Mesendoderm (in vitro differentiated cells): ENCODE measurements at regions not wholly inside any gene's neighbourhood (a gene's known extent, or its start where the extent isn't known, plus 50 kb on each side); places are given as distances from the start of the nearest gene placed in this dataset.

Experiments
- DNase-seq: peaks from one replicate; pipeline ENCODE4 v3.0.0; 2013
- H2AK5ac ChIP-seq: 2 replicates; pipeline ENCODE4 v1.6.1; 2013; ENCODE audit warnings: low read length, inconsistent platforms
- H2BK120ac ChIP-seq: 2 replicates; pipeline ENCODE4 v1.6.1; 2013; ENCODE audit warnings: low read depth, mild to moderate bottlenecking, low read length, moderate library complexity, mixed read lengths
- H2BK15ac ChIP-seq: replicated peaks from 2 replicates; pipeline ENCODE4 v1.6.1; 2013; ENCODE audit warnings: low read depth, mild to moderate bottlenecking, moderate library complexity
- H2BK5ac ChIP-seq: 2 replicates; pipeline ENCODE4 v1.6.1; 2013; ENCODE audit warnings: low read length, inconsistent platforms
- H3K18ac ChIP-seq: 2 replicates; pipeline ENCODE4 v1.6.1; 2013; ENCODE audit warnings: mild to moderate bottlenecking, low read length, mixed read lengths
- H3K23ac ChIP-seq: one replicate; pipeline ENCODE4 v1.6.1; 2013; ENCODE audit warnings: low read length
- H3K27ac ChIP-seq: 2 replicates; pipeline ENCODE4 v1.5.1; 2013; ENCODE audit warnings: low read depth, mild to moderate bottlenecking, inconsistent platforms, low read length, moderate library complexity
- H3K27me3 ChIP-seq: 2 replicates; pipeline ENCODE4 v1.6.1; 2013; ENCODE audit warnings: low read length, control low read depth, mild to moderate bottlenecking, inconsistent platforms; ENCODE audit not compliant: insufficient read depth, poor library complexity
- H3K36me3 ChIP-seq: 2 replicates; pipeline ENCODE4 v1.6.1; 2013; ENCODE audit warnings: low read length, inconsistent platforms; ENCODE audit not compliant: control insufficient read depth, insufficient read depth
- H3K4ac ChIP-seq: one replicate; pipeline ENCODE4 v1.6.1; 2013; ENCODE audit warnings: low read depth, mild to moderate bottlenecking, low read length, moderate library complexity
- H3K4me1 ChIP-seq: 2 replicates; pipeline ENCODE4 v1.6.1; 2013; ENCODE audit warnings: low read depth, low read length, inconsistent platforms; ENCODE audit not compliant: control insufficient read depth
- H3K4me2 ChIP-seq: 2 replicates; pipeline ENCODE4 v1.6.1; 2013; ENCODE audit warnings: low read length
- H3K4me3 ChIP-seq: 2 replicates; pipeline ENCODE4 v1.5.1; 2013; ENCODE audit warnings: mild to moderate bottlenecking, low read length
- H3K56ac ChIP-seq: one replicate; pipeline ENCODE4 v1.6.1; 2013; ENCODE audit warnings: low read length
- H3K79me1 ChIP-seq: 2 replicates; pipeline ENCODE4 v1.6.1; 2013; ENCODE audit warnings: low read length, inconsistent platforms
- H3K79me2 ChIP-seq: 2 replicates; pipeline ENCODE4 v1.6.1; 2013; ENCODE audit warnings: mild to moderate bottlenecking, low read length; ENCODE audit not compliant: control insufficient read depth, insufficient read depth
- H3K9ac ChIP-seq: 2 replicates; pipeline ENCODE4 v1.6.1; 2013; ENCODE audit warnings: low read length, inconsistent platforms
- H4K5ac ChIP-seq: one replicate; pipeline ENCODE4 v1.6.1; 2013; ENCODE audit warnings: low read length
- H4K8ac ChIP-seq: one replicate; pipeline ENCODE4 v1.6.1; 2013; ENCODE audit warnings: low read depth, mild to moderate bottlenecking, control low read depth, low read length, moderate library complexity
- WGBS: extraction: QIAGEN DNeasy Blood & Tissue Kit; methylation state at CpG from one replicate; pipeline ENCODE4 v1.1.7; 2013; ENCODE audit warnings: low lambda C conversion rate, missing lambda C conversion rate; ENCODE audit not compliant: insufficient coverage; ENCODE audit errors: extremely low coverage; 5-methylcytosine and 5-hydroxymethylcytosine counted together

GRCh38 chr6:134657751-134658527 lies 292.0 kb downstream of the ALDH8A1 start:
- Histone ChIP-seq H3K9ac (no peak overlapping the region), H4K8ac (no peak overlapping the region), H2BK15ac (no peak overlapping the region), H3K4me2 (no peak overlapping the region), H2BK120ac (no peak overlapping the region), H2AK5ac (no peak overlapping the region), H3K79me1 (no peaks in the 10 kb centered on the region), H3K4ac (no peak overlapping the region), H3K27ac (no peak overlapping the region), H3K36me3 (no peaks in the 10 kb centered on the region), H3K23ac (no peak overlapping the region), H3K4me1 (no peaks in the 10 kb centered on the region), H2BK5ac (no peak overlapping the region), H3K27me3 (no peaks in the 10 kb centered on the region), H3K79me2 (no peaks in the 10 kb centered on the region), H3K56ac (no peak overlapping the region), H3K4me3 (no peak overlapping the region), H3K18ac (no peak overlapping the region), H4K5ac (no peak overlapping the region)
- DNase-seq = no peak
- no CpG with 5 or more reads among the region's 3 CpGs for WGBS

- Histone ChIP-seq H2BK5ac (no peak overlapping the region), H3K79me2 (no peaks in the 10 kb centered on the region), H2BK120ac (no peak overlapping the region), H2BK15ac (no peak overlapping the region), H3K27me3 (no peaks in the 10 kb centered on the region), H3K18ac (no peak overlapping the region), H4K8ac (no peak overlapping the region), H3K56ac (no peak overlapping the region), H2AK5ac (no peak overlapping the region), H3K9ac (no peak overlapping the region), H3K4ac (no peak overlapping the region), H3K27ac (no peak overlapping the region), H3K36me3 (no peaks in the 10 kb centered on the region), H3K4me3 (no peak overlapping the region), H3K4me2 (no peak overlapping the region), H3K23ac (no peak overlapping the region), H4K5ac (no peak overlapping the region), H3K79me1 (no peaks in the 10 kb centered on the region), H3K4me1 (no peaks in the 10 kb centered on the region)
- DNase-seq = no peak
- no CpG with 5 or more reads among the region's 3 CpGs for WGBS
Observed at GRCh38 chr6:134657343-134657742, 292.6 kb downstream of the ALDH8A1 start.

GRCh38 chr6:134654751-134655150 lies 295.1 kb downstream of the ALDH8A1 start:
- Histone ChIP-seq H3K9ac (no peak overlapping the region), H3K4me2 (no peak overlapping the region)

GRCh38 chr6:134651519-134651918 lies 298.4 kb downstream of the ALDH8A1 start:
- Histone ChIP-seq H3K23ac (no peak overlapping the region), H3K79me1 (no peaks in the 10 kb centered on the region), H3K36me3 (no peaks in the 10 kb centered on the region), H3K27me3 (no peaks in the 10 kb centered on the region), H4K8ac (no peak overlapping the region), H3K9ac (no peak overlapping the region), H3K18ac (no peak overlapping the region), H2BK5ac (no peak overlapping the region), H3K27ac (no peak overlapping the region), H3K79me2 (no peaks in the 10 kb centered on the region), H3K56ac (no peak overlapping the region), H2AK5ac (no peak overlapping the region), H2BK15ac (no peak overlapping the region), H2BK120ac (no peak overlapping the region), H3K4ac (no peak overlapping the region), H3K4me1 (no peaks in the 10 kb centered on the region), H4K5ac (no peak overlapping the region), H3K4me3 (no peak overlapping the region), H3K4me2 (no peak overlapping the region)
- no CpG with 5 or more reads among the region's 3 CpGs for WGBS
- no peak for DNase-seq

More at GRCh38 chr6:134654751-134655150, 295.1 kb downstream of the ALDH8A1 start:
- no peak overlapping the region for H2BK5ac ChIP-seq
- no peak overlapping the region for H2BK120ac ChIP-seq
- H3K36me3 ChIP-seq = no peaks in the 10 kb centered on the region
- no peaks in the 10 kb centered on the region for H3K4me1 ChIP-seq
- H3K79me2 ChIP-seq = no peaks in the 10 kb centered on the region
- H3K4ac ChIP-seq = no peak overlapping the region
- H3K4me3 ChIP-seq = no peak overlapping the region
- no peak overlapping the region for H2BK15ac ChIP-seq
- no peak overlapping the region for H3K23ac ChIP-seq
- no peak overlapping the region for H4K8ac ChIP-seq
- no peak overlapping the region for H3K18ac ChIP-seq
- no peak overlapping the region for H3K27ac ChIP-seq
- H3K56ac ChIP-seq = no peak overlapping the region
- DNase-seq = no peak
- no peak overlapping the region for H2AK5ac ChIP-seq
- no peak overlapping the region for H4K5ac ChIP-seq
- H3K27me3 ChIP-seq = no peaks in the 10 kb centered on the region
- no peaks in the 10 kb centered on the region for H3K79me1 ChIP-seq

- Histone ChIP-seq H3K4me2 (no peak overlapping the region), H3K18ac (no peak overlapping the region), H3K9ac (no peak overlapping the region), H2BK15ac (no peak overlapping the region), H3K23ac (no peak overlapping the region), H3K27ac (no peak overlapping the region), H2BK120ac (no peak overlapping the region), H3K4ac (no peak overlapping the region), H3K79me2 (no peaks in the 10 kb centered on the region), H4K8ac (no peak overlapping the region), H3K56ac (no peak overlapping the region), H4K5ac (no peak overlapping the region), H2AK5ac (no peak overlapping the region), H3K36me3 (no peaks in the 10 kb centered on the region), H2BK5ac (no peak overlapping the region), H3K4me1 (no peaks in the 10 kb centered on the region), H3K27me3 (no peaks in the 10 kb centered on the region), H3K79me1 (no peaks in the 10 kb centered on the region), H3K4me3 (no peak overlapping the region)
- no peak for DNase-seq
- no CpG with 5 or more reads among the region's 3 CpGs for WGBS
Observed at GRCh38 chr6:134647861-134648260, 302.0 kb downstream of the ALDH8A1 start.

- no peak overlapping the region for H3K27ac ChIP-seq
- no peak overlapping the region for H2AK5ac ChIP-seq
- no peak overlapping the region for H4K5ac ChIP-seq
- no peak for DNase-seq
- H3K27me3 ChIP-seq = no peaks in the 10 kb centered on the region
- no peak overlapping the region for H2BK120ac ChIP-seq
- H2BK5ac ChIP-seq = no peak overlapping the region
- H3K4ac ChIP-seq = no peak overlapping the region
- H3K23ac ChIP-seq = no peak overlapping the region
- H3K4me1 ChIP-seq = no peaks in the 10 kb centered on the region
- H3K36me3 ChIP-seq = no peaks in the 10 kb centered on the region
- H4K8ac ChIP-seq = no peak overlapping the region
- H3K56ac ChIP-seq = no peak overlapping the region
- no peak overlapping the region for H3K18ac ChIP-seq
- H2BK15ac ChIP-seq = no peak overlapping the region
- no peak overlapping the region for H3K9ac ChIP-seq
- no peak overlapping the region for H3K4me3 ChIP-seq
- H3K4me2 ChIP-seq = no peak overlapping the region
- no peaks in the 10 kb centered on the region for H3K79me2 ChIP-seq
- no CpG with 5 or more reads among the region's 4 CpGs for WGBS
- no peaks in the 10 kb centered on the region for H3K79me1 ChIP-seq
Observed at GRCh38 chr6:134642819-134643218, 307.1 kb downstream of the ALDH8A1 start.
